ENCODE measurements at regions not wholly inside any gene's neighbourhood (a gene's known extent, or its start where the extent isn't known, plus 50 kb on each side); places are given as distances from the start of the nearest gene placed in this dataset.

DNA sequence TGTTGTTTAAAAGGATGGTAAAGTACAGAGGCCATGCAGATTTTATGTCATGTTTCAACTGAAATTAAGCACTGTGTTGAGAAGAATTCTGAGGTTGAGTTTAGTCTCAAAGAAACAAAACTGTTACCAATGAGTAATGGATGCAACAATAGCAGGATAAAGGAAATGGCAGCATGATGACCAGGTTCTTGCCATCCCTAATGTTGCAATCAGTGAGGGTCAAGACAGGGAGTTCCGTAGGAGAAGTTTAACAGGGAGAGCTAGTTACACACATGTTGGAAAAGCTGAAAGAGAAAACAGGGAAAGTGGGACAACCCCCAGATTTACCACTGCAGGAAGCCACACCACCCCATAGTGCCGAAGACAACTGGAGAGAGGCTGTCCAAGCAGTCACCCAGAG lies 343.8 kb upstream of the EPHA4 start:
- no peak for TF ChIP-seq POLR2A (IDR thresholded peaks at IDR 0.05)
- no peak for TF ChIP-seq CTCF (IDR thresholded peaks at IDR 0.05)
- no peak for TF ChIP-seq POLR2AphosphoS5 (IDR thresholded peaks at IDR 0.05)
